H9 (cell line): ENCODE measurements at regions not wholly inside any gene's neighbourhood (a gene's known extent, or its start where the extent isn't known, plus 50 kb on each side); places are given as distances from the start of the nearest gene placed in this dataset.
"Not testable (repeated sequence)": the region's sequence is repeated elsewhere in the genome, so short reads cannot be mapped to it uniquely, and the experiment has no call there.

Experiments used
- DNase-seq: peaks from one replicate; pipeline ENCODE4 v3.0.0-alpha.2; 2017
- H2AFZ ChIP-seq: one replicate; pipeline ENCODE4 v1.6.1; 2013; ENCODE audit warnings: mild to moderate bottlenecking, low read length, control low read depth, moderate library complexity
- H2AK5ac ChIP-seq: 2 replicates; pipeline ENCODE4 v1.6.1; 2013; ENCODE audit warnings: low read length, control low read depth, mixed read lengths; ENCODE audit not compliant: insufficient read length
- H2BK120ac ChIP-seq: one replicate; pipeline ENCODE4 v1.6.1; 2013; ENCODE audit warnings: low read depth, mild to moderate bottlenecking, low read length, control low read depth, inconsistent platforms; ENCODE audit not compliant: poor library complexity, severe bottlenecking
- H2BK12ac ChIP-seq: 2 replicates; pipeline ENCODE4 v1.6.1; 2013; ENCODE audit warnings: low read length, control low read depth, mixed read lengths, low read depth; ENCODE audit not compliant: insufficient read length
- H2BK15ac ChIP-seq: 2 replicates; pipeline ENCODE4 v1.6.1; 2013; ENCODE audit warnings: low read depth, low read length, control low read depth
- H2BK20ac ChIP-seq: one replicate; pipeline ENCODE4 v1.6.1; 2013; ENCODE audit warnings: low read depth, mild to moderate bottlenecking, low read length, control low read depth, inconsistent platforms; ENCODE audit not compliant: poor library complexity, severe bottlenecking
- H2BK5ac ChIP-seq: 2 replicates; pipeline ENCODE4 v1.6.1; 2013; ENCODE audit warnings: low read length, control low read depth, mixed read lengths; ENCODE audit not compliant: insufficient read length
- H3K14ac ChIP-seq: 2 replicates; pipeline ENCODE4 v1.6.1; 2013; ENCODE audit warnings: low read length, control low read depth; ENCODE audit not compliant: insufficient read depth
- H3K18ac ChIP-seq: 2 replicates; pipeline ENCODE4 v1.6.1; 2013; ENCODE audit warnings: low read depth, mild to moderate bottlenecking, mixed read lengths, low read length, control low read depth; ENCODE audit not compliant: insufficient read length
- H3K23ac ChIP-seq: 2 replicates; pipeline ENCODE4 v1.6.1; 2013; ENCODE audit warnings: low read length, control low read depth, mixed read lengths, low read depth; ENCODE audit not compliant: insufficient read length
- H3K23me2 ChIP-seq: 2 replicates; pipeline ENCODE4 v1.6.1; 2013; ENCODE audit warnings: low read depth, mild to moderate bottlenecking, mixed read lengths, low read length, control low read depth; ENCODE audit not compliant: insufficient read length, poor library complexity, severe bottlenecking
- H3K27ac ChIP-seq: 2 replicates; pipeline ENCODE4 v1.5.1; 2013; ENCODE audit warnings: low read length, control low read depth, mixed read lengths, low read depth; ENCODE audit not compliant: insufficient read length
- H3K27me3 ChIP-seq: 2 replicates; pipeline ENCODE4 v1.6.1; 2013; ENCODE audit warnings: low read length, control low read depth, inconsistent platforms; ENCODE audit not compliant: insufficient read depth
- H3K4ac ChIP-seq: 2 replicates; pipeline ENCODE4 v1.6.1; 2013; ENCODE audit warnings: low read depth, mild to moderate bottlenecking, control low read depth, inconsistent platforms, low read length, moderate library complexity
- H3K4me1 ChIP-seq: 2 replicates; pipeline ENCODE4 v1.6.1; 2013; ENCODE audit warnings: low read length, control low read depth, inconsistent platforms; ENCODE audit not compliant: insufficient read depth
- H3K4me2 ChIP-seq: 2 replicates; pipeline ENCODE4 v1.6.1; 2013; ENCODE audit warnings: low read length, control low read depth, mixed read lengths; ENCODE audit not compliant: insufficient read length, insufficient read depth
- H3K56ac ChIP-seq: 2 replicates; pipeline ENCODE4 v1.6.1; 2013; ENCODE audit warnings: low read depth, mild to moderate bottlenecking, mixed read lengths, low read length, control low read depth; ENCODE audit not compliant: insufficient read length
- H3K79me1 ChIP-seq: 2 replicates; pipeline ENCODE4 v1.6.1; 2013; ENCODE audit warnings: low read depth, mild to moderate bottlenecking, moderate library complexity, low read length, control low read depth, inconsistent platforms; ENCODE audit not compliant: insufficient read depth, poor library complexity, severe bottlenecking
- H3K79me2 ChIP-seq: 2 replicates; pipeline ENCODE4 v1.6.1; 2013; ENCODE audit warnings: low read length, control low read depth, inconsistent platforms; ENCODE audit not compliant: insufficient read depth
- H3K9ac ChIP-seq: 2 replicates; pipeline ENCODE4 v1.6.1; 2013; ENCODE audit warnings: low read length, control low read depth, mixed read lengths; ENCODE audit not compliant: insufficient read length; ENCODE audit errors: extremely low read depth
- H3K9me3 ChIP-seq: one replicate; pipeline ENCODE4 v1.6.1; 2013; ENCODE audit warnings: low read depth, low read length, inconsistent platforms; ENCODE audit not compliant: control insufficient read depth
- H3T11ph ChIP-seq: one replicate; pipeline ENCODE4 v1.6.1; 2013; ENCODE audit warnings: mild to moderate bottlenecking, low read length, control low read depth, inconsistent platforms
- H4K20me1 ChIP-seq: one replicate; pipeline ENCODE4 v1.6.1; 2013; ENCODE audit not compliant: control insufficient read depth, insufficient read length, insufficient read depth
- H4K5ac ChIP-seq: 2 replicates; pipeline ENCODE4 v1.6.1; 2013; ENCODE audit warnings: low read depth, mild to moderate bottlenecking, mixed read lengths, low read length, control low read depth; ENCODE audit not compliant: insufficient read length
- H4K8ac ChIP-seq: replicated peaks from 2 replicates; pipeline ENCODE4 v1.6.1; 2013; ENCODE audit warnings: low read length, control low read depth, mixed read lengths, low read depth; ENCODE audit not compliant: insufficient read length
- H4K91ac ChIP-seq: 2 replicates; pipeline ENCODE4 v1.6.1; 2013; ENCODE audit warnings: low read depth, mild to moderate bottlenecking, moderate library complexity, mixed read lengths, low read length, control low read depth; ENCODE audit not compliant: insufficient read length
- H3K27ac Mint-ChIP-seq, 3 experiments: 2 replicates in 2 of 3; 3 replicates in 1 of 3; pipeline ENCODE4 v1.8.0; 2020 to 2021; ENCODE audit warnings: mixed read lengths in 3 of 3, mild to moderate bottlenecking in 1 of 3, moderate library complexity in 1 of 3
- H3K27me3 Mint-ChIP-seq: 2 replicates; pipeline ENCODE4 v1.8.0; 2021; ENCODE audit warnings: low read depth, mild to moderate bottlenecking, moderate library complexity, mixed read lengths
- H3K36me3 Mint-ChIP-seq, 3 experiments: 2 replicates in 2 of 3; 3 replicates in 1 of 3; pipeline ENCODE4 v1.8.0; 2020 to 2021; ENCODE audit warnings: low read depth in 3 of 3, mixed read lengths in 3 of 3; ENCODE audit not compliant: insufficient read depth in 1 of 3
- H3K4me1 Mint-ChIP-seq, 2 experiments: 2 replicates each; pipeline ENCODE4 v1.8.0; 2020; ENCODE audit warnings: mixed read lengths in 2 of 2
- H3K4me3 Mint-ChIP-seq, 2 experiments: 2 replicates in 1 of 2; 3 replicates in 1 of 2; pipeline ENCODE4 v1.8.0; 2020 to 2021; ENCODE audit warnings: mild to moderate bottlenecking in 2 of 2, mixed read lengths in 2 of 2, moderate library complexity in 1 of 2
- H3K9me3 Mint-ChIP-seq, 2 experiments: 2 replicates in 1 of 2; 3 replicates in 1 of 2; pipeline ENCODE4 v1.8.0; 2020; ENCODE audit warnings: mild to moderate bottlenecking in 2 of 2, mixed read lengths in 2 of 2, moderate library complexity in 1 of 2
- WGBS: extraction: QIAGEN DNeasy Blood & Tissue Kit; methylation state at CpG from one replicate; pipeline ENCODE4 v1.1.7; 2013; ENCODE audit warnings: missing lambda C conversion rate, low lambda C conversion rate, mixed read lengths; ENCODE audit not compliant: insufficient read length; ENCODE audit errors: extremely low coverage; 5-methylcytosine and 5-hydroxymethylcytosine counted together

GRCh38 chr9:40999952-41000700 is 128.4 kb downstream of the FOXD4L6 start:
- DNase-seq, H3K4me3 Mint-ChIP-seq, H3K23me2 ChIP-seq, H3K9me3 ChIP-seq, H3K27me3 ChIP-seq, H3K23ac ChIP-seq, H3K27me3 Mint-ChIP-seq, H3K14ac ChIP-seq, H4K5ac ChIP-seq, H2BK15ac ChIP-seq, H4K20me1 ChIP-seq, H3K79me1 ChIP-seq, H4K91ac ChIP-seq, H2BK5ac ChIP-seq, H2BK12ac ChIP-seq, H3K4me2 ChIP-seq, H2BK120ac ChIP-seq, H3K4me1 Mint-ChIP-seq, H3K4me1 ChIP-seq, H3K9ac ChIP-seq, H3K79me2 ChIP-seq, H3T11ph ChIP-seq, H2AK5ac ChIP-seq, H2BK20ac ChIP-seq, H3K4ac ChIP-seq, H3K18ac ChIP-seq, H3K27ac ChIP-seq, H3K27ac Mint-ChIP-seq, H2AFZ ChIP-seq, H3K56ac ChIP-seq, H4K8ac ChIP-seq: not testable (repeated sequence)
- no CpG with 5 or more reads among the region's 8 CpGs for WGBS
- H3K36me3 Mint-ChIP-seq, result peaks cover 9 to 25% (median 10%) of the 10 kb centered on the region in 3 experiments; a peak in 6 of 7 replicates
- peaks cover 48% of the 10 kb centered on the region in 2 experiments for H3K9me3 Mint-ChIP-seq

- not testable (repeated sequence) for H3K14ac ChIP-seq, H3K4me3 Mint-ChIP-seq, H3K79me2 ChIP-seq, H3K23me2 ChIP-seq, H3K56ac ChIP-seq, H4K8ac ChIP-seq, H3K18ac ChIP-seq, H3K79me1 ChIP-seq, H3K9ac ChIP-seq, DNase-seq, H4K91ac ChIP-seq, H3K9me3 ChIP-seq, H3K4ac ChIP-seq, H4K20me1 ChIP-seq, H3K27me3 Mint-ChIP-seq, H3T11ph ChIP-seq, H2BK12ac ChIP-seq, H3K4me1 Mint-ChIP-seq, H2BK15ac ChIP-seq, H3K27ac ChIP-seq, H2AFZ ChIP-seq, H3K4me1 ChIP-seq, H3K4me2 ChIP-seq, H3K27me3 ChIP-seq, H2BK20ac ChIP-seq, H2BK120ac ChIP-seq, H3K23ac ChIP-seq, H4K5ac ChIP-seq, H3K27ac Mint-ChIP-seq, H2BK5ac ChIP-seq, H2AK5ac ChIP-seq
- Mint-ChIP-seq H3K36me3 (peaks cover 3 to 23% (median 3%) of the 10 kb centered on the region in 3 experiments; a peak in 5 of 7 replicates), H3K9me3 (peaks cover 62 to 64% of the 10 kb centered on the region in 2 experiments)
- no CpG with 5 or more reads among the region's 4 CpGs for WGBS
These were observed 133.0 kb downstream of the FOXD4L6 start for GRCh38 chr9:40995490-40995889.
